ENCODE measurements at regions not wholly inside any gene's neighbourhood (a gene's known extent, or its start where the extent isn't known, plus 50 kb on each side); places are given as distances from the start of the nearest gene placed in this dataset.
A peak's percentile ranks its signal among the peaks of the same experiment; 100 is the strongest.

DNA sequence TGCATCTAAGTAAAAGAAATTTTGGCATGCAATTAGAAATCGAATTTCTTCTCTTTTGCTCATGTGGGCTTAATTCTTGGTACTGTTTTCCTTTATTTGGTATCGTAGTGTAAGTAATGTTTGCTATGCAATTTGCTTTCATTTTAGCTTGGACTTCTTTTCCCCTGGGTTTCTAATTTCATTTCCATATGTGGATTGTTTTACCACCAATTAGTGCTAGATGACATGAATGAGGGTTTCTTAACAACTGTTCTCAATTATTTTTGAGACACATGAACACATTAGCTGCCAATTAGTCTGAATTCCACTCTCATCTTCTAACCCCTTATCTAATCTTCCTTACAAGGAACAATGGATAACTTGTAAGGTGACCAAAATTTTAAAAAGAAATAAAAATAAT lies 1047.2 kb upstream of the PIK3C3 start (continued):
- TF ChIP-seq ZNF114 (CRISPR knock-in tag; IDR thresholded peaks at IDR 0.05): no peak
- TF ChIP-seq, protein P1, sequence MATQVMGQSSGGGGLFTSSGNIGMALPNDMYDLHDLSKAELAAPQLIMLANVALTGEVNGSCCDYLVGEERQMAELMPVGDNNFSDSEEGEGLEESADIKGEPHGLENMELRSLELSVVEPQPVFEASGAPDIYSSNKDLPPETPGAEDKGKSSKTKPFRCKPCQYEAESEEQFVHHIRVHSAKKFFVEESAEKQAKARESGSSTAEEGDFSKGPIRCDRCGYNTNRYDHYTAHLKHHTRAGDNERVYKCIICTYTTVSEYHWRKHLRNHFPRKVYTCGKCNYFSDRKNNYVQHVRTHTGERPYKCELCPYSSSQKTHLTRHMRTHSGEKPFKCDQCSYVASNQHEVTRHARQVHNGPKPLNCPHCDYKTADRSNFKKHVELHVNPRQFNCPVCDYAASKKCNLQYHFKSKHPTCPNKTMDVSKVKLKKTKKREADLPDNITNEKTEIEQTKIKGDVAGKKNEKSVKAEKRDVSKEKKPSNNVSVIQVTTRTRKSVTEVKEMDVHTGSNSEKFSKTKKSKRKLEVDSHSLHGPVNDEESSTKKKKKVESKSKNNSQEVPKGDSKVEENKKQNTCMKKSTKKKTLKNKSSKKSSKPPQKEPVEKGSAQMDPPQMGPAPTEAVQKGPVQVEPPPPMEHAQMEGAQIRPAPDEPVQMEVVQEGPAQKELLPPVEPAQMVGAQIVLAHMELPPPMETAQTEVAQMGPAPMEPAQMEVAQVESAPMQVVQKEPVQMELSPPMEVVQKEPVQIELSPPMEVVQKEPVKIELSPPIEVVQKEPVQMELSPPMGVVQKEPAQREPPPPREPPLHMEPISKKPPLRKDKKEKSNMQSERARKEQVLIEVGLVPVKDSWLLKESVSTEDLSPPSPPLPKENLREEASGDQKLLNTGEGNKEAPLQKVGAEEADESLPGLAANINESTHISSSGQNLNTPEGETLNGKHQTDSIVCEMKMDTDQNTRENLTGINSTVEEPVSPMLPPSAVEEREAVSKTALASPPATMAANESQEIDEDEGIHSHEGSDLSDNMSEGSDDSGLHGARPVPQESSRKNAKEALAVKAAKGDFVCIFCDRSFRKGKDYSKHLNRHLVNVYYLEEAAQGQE (IDR thresholded peaks at IDR 0.05; ENCODE audit: unreplicated experiment): no peak
- TF ChIP-seq EZH2phosphoT487 (IDR thresholded peaks at IDR 0.05; ENCODE audit: unreplicated experiment): no peak
- TF ChIP-seq, protein P2, sequence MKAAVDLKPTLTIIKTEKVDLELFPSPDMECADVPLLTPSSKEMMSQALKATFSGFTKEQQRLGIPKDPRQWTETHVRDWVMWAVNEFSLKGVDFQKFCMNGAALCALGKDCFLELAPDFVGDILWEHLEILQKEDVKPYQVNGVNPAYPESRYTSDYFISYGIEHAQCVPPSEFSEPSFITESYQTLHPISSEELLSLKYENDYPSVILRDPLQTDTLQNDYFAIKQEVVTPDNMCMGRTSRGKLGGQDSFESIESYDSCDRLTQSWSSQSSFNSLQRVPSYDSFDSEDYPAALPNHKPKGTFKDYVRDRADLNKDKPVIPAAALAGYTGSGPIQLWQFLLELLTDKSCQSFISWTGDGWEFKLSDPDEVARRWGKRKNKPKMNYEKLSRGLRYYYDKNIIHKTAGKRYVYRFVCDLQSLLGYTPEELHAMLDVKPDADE (IDR thresholded peaks at IDR 0.05): no peak

DNA sequence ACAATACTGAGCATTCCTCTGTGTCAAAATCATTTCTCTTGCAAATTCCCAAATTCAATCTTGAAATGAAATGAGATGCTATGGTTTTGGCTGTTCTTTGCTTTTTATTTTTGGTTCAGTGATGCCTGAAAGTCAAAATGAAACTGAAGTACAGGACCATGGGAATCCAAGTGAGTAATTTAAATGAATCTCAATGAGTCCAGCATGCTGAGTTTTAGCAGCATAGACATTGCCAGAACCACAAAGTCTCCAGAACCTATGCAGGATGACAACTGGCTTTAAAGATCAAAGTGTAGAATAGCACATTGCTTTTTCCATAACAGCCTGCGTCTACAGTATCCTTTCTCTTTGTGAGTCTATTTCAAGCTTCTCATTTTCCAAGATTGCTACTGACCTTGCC lies 1050.7 kb upstream of the PIK3C3 start:
- Mint-ChIP-seq H3K4me1 (peaks cover 21% of the 10 kb centered on the region), H3K27me3 (ENCODE audit: insufficient read depth, low read depth, poor library complexity) (peaks cover 2% of the 10 kb centered on the region), H3K9me3 (no peaks in the 10 kb centered on the region), H3K36me3 (ENCODE audit: low read depth) (no peaks in the 10 kb centered on the region), H3K27ac (peak overlapping the region; percentile 53; the same call in 1 of the 2 replicates), H3K4me3 (no peak overlapping the region)
- no peak for ATAC-seq
- Histone ChIP-seq H3K9me2 (ENCODE audit: insufficient read depth) (no peaks in the 10 kb centered on the region), H3K4me1 (ENCODE audit: insufficient read depth) (peaks cover 30% of the 10 kb centered on the region), H3K27ac (ENCODE audit: low read depth) (no peak overlapping the region), H3K36me3 (ENCODE audit: insufficient read depth) (no peaks in the 10 kb centered on the region), H3K27me3 (ENCODE audit: insufficient read depth) (no peaks in the 10 kb centered on the region), H3F3A (replicated peaks; ENCODE audit: low read depth) (no peaks in the 10 kb centered on the region), H3K4me2 (0 out of 2 replicates have a peak overlapping the region, but pooled peaks have one; percentile 3), H3K4me3 (no peak overlapping the region), H2AFZ (no peak overlapping the region), H4K20me1 (replicated peaks; ENCODE audit: insufficient read depth) (no peaks in the 10 kb centered on the region), H3K79me2 (replicated peaks; ENCODE audit: insufficient read depth) (no peaks in the 10 kb centered on the region)
- TF ChIP-seq ZNF114 (CRISPR knock-in tag; IDR thresholded peaks at IDR 0.05): no peak
- no peak for DNase-seq (ENCODE audit: low spot score)

DNA sequence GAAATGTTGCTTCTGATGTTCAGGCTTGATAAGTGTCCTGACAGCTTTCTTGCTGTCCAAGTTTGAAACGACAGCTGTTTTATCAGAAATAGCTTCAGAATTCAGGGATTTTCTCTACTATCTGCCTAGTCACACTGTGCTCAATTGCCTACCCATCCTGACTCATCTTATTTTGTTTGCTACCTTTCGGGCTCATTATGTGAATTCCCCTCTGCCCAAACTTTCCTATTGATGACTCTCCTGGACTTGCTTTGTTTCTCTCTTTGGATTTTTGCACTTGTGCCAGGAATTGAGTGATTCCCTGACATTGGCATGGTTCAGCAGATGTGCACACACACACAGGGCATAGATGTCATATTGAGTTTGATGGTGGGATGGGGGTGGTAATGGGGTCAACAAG lies 1052.6 kb upstream of the PIK3C3 start:
- H3K36me3 ChIP-seq (ENCODE audit: insufficient read depth): no peaks in the 10 kb centered on the region
- no peak overlapping the region for H3K4me3 ChIP-seq
- peaks cover 25% of the 10 kb centered on the region for H3K4me1 Mint-ChIP-seq
- H3K4me3 Mint-ChIP-seq: no peak overlapping the region
- H3K27ac ChIP-seq (ENCODE audit: low read depth): no peak overlapping the region
- no peaks in the 10 kb centered on the region for H3K9me3 Mint-ChIP-seq
- 0 out of 2 replicates have a peak overlapping the region, but pooled peaks have one; percentile 36 for H3K4me2 ChIP-seq
- peak overlapping the region; percentile 73 for H3K27ac Mint-ChIP-seq
- DNase-seq (ENCODE audit: low spot score): no peak
- no peaks in the 10 kb centered on the region for H3F3A ChIP-seq (replicated peaks; ENCODE audit: low read depth)
- no peaks in the 10 kb centered on the region for H3K27me3 ChIP-seq (ENCODE audit: insufficient read depth)
- no peaks in the 10 kb centered on the region for H3K36me3 Mint-ChIP-seq (ENCODE audit: low read depth)
- no peaks in the 10 kb centered on the region for H3K9me2 ChIP-seq (ENCODE audit: insufficient read depth)
- H3K79me2 ChIP-seq (replicated peaks; ENCODE audit: insufficient read depth): no peaks in the 10 kb centered on the region
- H4K20me1 ChIP-seq (replicated peaks; ENCODE audit: insufficient read depth): no peaks in the 10 kb centered on the region
- H3K4me1 ChIP-seq (ENCODE audit: insufficient read depth): peaks cover 39% of the 10 kb centered on the region
- peak overlapping the region; percentile 75; the same call in 1 of the 2 replicates for H2AFZ ChIP-seq
- no peak for ATAC-seq
- H3K27me3 Mint-ChIP-seq (ENCODE audit: insufficient read depth, low read depth, poor library complexity): peaks cover 2% of the 10 kb centered on the region
- TF ChIP-seq, protein P3, sequence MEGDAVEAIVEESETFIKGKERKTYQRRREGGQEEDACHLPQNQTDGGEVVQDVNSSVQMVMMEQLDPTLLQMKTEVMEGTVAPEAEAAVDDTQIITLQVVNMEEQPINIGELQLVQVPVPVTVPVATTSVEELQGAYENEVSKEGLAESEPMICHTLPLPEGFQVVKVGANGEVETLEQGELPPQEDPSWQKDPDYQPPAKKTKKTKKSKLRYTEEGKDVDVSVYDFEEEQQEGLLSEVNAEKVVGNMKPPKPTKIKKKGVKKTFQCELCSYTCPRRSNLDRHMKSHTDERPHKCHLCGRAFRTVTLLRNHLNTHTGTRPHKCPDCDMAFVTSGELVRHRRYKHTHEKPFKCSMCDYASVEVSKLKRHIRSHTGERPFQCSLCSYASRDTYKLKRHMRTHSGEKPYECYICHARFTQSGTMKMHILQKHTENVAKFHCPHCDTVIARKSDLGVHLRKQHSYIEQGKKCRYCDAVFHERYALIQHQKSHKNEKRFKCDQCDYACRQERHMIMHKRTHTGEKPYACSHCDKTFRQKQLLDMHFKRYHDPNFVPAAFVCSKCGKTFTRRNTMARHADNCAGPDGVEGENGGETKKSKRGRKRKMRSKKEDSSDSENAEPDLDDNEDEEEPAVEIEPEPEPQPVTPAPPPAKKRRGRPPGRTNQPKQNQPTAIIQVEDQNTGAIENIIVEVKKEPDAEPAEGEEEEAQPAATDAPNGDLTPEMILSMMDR (conservative IDR thresholded peaks at IDR 0.05; ENCODE audit: low read depth in 2 of 2): no peak
- TF ChIP-seq, protein P4, sequence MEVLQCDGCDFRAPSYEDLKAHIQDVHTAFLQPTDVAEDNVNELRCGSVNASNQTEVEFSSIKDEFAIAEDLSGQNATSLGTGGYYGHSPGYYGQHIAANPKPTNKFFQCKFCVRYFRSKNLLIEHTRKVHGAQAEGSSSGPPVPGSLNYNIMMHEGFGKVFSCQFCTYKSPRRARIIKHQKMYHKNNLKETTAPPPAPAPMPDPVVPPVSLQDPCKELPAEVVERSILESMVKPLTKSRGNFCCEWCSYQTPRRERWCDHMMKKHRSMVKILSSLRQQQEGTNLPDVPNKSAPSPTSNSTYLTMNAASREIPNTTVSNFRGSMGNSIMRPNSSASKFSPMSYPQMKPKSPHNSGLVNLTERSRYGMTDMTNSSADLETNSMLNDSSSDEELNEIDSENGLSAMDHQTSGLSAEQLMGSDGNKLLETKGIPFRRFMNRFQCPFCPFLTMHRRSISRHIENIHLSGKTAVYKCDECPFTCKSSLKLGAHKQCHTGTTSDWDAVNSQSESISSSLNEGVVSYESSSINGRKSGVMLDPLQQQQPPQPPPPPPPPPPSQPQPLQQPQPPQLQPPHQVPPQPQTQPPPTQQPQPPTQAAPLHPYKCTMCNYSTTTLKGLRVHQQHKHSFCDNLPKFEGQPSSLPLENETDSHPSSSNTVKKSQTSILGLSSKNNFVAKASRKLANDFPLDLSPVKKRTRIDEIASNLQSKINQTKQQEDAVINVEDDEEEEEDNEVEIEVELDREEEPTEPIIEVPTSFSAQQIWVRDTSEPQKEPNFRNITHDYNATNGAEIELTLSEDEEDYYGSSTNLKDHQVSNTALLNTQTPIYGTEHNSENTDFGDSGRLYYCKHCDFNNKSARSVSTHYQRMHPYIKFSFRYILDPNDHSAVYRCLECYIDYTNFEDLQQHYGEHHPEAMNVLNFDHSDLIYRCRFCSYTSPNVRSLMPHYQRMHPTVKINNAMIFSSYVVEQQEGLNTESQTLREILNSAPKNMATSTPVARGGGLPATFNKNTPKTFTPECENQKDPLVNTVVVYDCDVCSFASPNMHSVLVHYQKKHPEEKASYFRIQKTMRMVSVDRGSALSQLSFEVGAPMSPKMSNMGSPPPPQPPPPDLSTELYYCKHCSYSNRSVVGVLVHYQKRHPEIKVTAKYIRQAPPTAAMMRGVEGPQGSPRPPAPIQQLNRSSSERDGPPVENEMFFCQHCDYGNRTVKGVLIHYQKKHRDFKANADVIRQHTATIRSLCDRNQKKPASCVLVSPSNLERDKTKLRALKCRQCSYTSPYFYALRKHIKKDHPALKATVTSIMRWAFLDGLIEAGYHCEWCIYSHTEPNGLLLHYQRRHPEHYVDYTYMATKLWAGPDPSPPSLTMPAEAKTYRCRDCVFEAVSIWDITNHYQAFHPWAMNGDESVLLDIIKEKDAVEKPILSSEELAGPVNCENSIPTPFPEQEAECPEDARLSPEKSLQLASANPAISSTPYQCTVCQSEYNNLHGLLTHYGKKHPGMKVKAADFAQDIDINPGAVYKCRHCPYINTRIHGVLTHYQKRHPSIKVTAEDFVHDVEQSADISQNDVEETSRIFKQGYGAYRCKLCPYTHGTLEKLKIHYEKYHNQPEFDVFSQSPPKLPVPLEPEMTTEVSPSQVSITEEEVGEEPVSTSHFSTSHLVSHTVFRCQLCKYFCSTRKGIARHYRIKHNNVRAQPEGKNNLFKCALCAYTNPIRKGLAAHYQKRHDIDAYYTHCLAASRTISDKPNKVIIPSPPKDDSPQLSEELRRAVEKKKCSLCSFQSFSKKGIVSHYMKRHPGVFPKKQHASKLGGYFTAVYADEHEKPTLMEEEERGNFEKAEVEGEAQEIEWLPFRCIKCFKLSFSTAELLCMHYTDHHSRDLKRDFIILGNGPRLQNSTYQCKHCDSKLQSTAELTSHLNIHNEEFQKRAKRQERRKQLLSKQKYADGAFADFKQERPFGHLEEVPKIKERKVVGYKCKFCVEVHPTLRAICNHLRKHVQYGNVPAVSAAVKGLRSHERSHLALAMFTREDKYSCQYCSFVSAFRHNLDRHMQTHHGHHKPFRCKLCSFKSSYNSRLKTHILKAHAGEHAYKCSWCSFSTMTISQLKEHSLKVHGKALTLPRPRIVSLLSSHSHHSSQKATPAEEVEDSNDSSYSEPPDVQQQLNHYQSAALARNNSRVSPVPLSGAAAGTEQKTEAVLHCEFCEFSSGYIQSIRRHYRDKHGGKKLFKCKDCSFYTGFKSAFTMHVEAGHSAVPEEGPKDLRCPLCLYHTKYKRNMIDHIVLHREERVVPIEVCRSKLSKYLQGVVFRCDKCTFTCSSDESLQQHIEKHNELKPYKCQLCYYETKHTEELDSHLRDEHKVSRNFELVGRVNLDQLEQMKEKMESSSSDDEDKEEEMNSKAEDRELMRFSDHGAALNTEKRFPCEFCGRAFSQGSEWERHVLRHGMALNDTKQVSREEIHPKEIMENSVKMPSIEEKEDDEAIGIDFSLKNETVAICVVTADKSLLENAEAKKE (CRISPR knock-in tag; IDR thresholded peaks at IDR 0.05): no peak
- TF ChIP-seq EZH2phosphoT487 (IDR thresholded peaks at IDR 0.05; ENCODE audit: unreplicated experiment) (no peak), CREB1 (CRISPR knock-in tag; IDR thresholded peaks at IDR 0.05; ENCODE audit: low read depth) (no peak)

All from GM23338 (cell line).